GM12891 (cell line): ENCODE measurements at regions not wholly inside any gene's neighbourhood (a gene's known extent, or its start where the extent isn't known, plus 50 kb on each side); places are given as distances from the start of the nearest gene placed in this dataset.

Experiments
- DNase-seq: peaks from one replicate; pipeline ENCODE4 v3.0.0; 2011; ENCODE audit warnings: low spot score; ENCODE audit not compliant: insufficient read length
- FAIRE-seq: peaks from 2 replicates; lab custom pipeline; 2011; peaks lifted over from hg19 to GRCh38; lab: Jason Lieb, UNC
- PAX5 ChIP-seq: IDR thresholded peaks from 2 replicates; pipeline ENCODE4 v1.6.1; 2011; ENCODE audit warnings: low read length, moderate library complexity, mild to moderate bottlenecking; ENCODE audit not compliant: insufficient read depth, severe bottlenecking
- POLR2A ChIP-seq: IDR thresholded peaks from 2 replicates; pipeline ENCODE4 v1.6.1; 2011; ENCODE audit warnings: low read depth, low read length, control low read depth
- POLR2AphosphoS5 ChIP-seq: IDR thresholded peaks from 2 replicates; pipeline ENCODE4 v1.6.1; 2011; ENCODE audit warnings: low read depth, low read length, control low read depth
- POU2F2 ChIP-seq: IDR thresholded peaks from 2 replicates; pipeline ENCODE4 v1.6.1; 2011; ENCODE audit warnings: low read depth, mild to moderate bottlenecking, control low read depth, low read length, moderate library complexity
- SPI1 ChIP-seq: IDR thresholded peaks from 2 replicates; pipeline ENCODE4 v1.6.1; 2011; ENCODE audit warnings: low read depth, low read length, control low read depth
- TAF1 ChIP-seq: IDR thresholded peaks from 2 replicates; pipeline ENCODE4 v1.6.1; 2011; ENCODE audit warnings: low read depth, low read length, control low read depth

- FAIRE-seq (no peak), DNase-seq (no peak)
- TF ChIP-seq SPI1 (no peak), PAX5 (no peak), POLR2AphosphoS5 (no peak), TAF1 (no peak), POU2F2 (no peak), POLR2A (no peak)
These were observed 89.3 kb upstream of the SLC22A23 start for GRCh38 chr6:3546121-3546520.

DNA sequence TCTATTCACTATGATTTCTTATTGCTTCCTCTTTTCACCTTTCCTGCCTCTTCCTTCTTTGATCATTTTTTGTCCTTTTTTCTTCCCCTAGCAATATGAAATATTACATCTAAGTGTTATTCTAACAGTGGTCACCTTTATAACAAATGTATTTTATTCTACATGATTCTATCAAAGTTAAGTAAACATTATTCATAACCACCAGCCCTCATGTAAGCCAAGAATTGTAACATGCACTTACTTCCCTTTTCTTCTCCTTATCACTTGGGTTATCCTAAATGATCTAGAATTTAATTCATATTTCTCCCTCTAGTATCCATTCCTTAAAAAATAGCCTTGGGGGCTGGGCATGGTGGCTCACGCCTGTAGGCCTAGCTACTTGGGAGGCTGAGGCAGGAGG, 88.3 kb upstream of the SLC22A23 start:
- FAIRE-seq (no peak), DNase-seq (no peak)
- TF ChIP-seq PAX5 (no peak), POLR2A (no peak), POLR2AphosphoS5 (no peak), TAF1 (no peak)

- FAIRE-seq (no peak), DNase-seq (no peak)
- no peak for TF ChIP-seq PAX5
- no peak for TF ChIP-seq POLR2A
- TF ChIP-seq POU2F2: no peak
- TF ChIP-seq POLR2AphosphoS5: no peak
- no peak for TF ChIP-seq TAF1
- no peak for TF ChIP-seq SPI1
These were observed 85.3 kb upstream of the SLC22A23 start for GRCh38 chr6:3542032-3542640.

DNA sequence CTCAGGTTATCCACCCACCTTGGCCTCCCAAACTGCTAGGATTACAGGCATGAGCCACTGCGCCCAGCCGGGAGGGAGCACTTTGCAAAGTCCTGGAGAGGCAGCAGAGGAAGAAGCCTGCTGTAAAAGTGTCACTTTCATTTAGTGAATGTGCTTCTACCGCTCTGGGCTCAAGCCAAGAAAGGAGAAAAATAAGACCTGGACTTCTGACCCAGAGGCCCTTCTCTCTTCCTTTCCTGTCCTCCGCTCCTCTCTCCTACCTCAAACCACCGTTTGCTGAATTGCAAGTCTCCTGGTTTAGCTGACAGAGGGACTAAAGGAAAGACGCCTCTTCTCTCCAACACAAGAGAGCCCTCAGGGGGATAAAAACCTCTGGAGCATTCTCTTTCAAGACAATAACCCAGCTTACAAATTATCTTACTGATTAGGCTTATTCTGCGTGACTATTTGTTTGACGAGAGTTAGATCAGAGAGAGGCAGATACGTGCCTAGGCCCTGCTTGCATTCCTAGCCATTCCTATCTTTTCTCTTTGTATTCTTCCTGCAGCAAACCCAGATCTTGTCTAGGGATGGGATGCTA, 84.2 kb upstream of the SLC22A23 start:
- TF ChIP-seq PAX5 (no peak), POU2F2 (no peak), TAF1 (no peak), POLR2AphosphoS5 (no peak), POLR2A (no peak), SPI1 (no peak)
- DNase-seq (no peak), FAIRE-seq (no peak)

- FAIRE-seq: no peak
These were observed 83.5 kb upstream of the SLC22A23 start for GRCh38 chr6:3540253-3540820.

GRCh38 chr6:3538536-3538935, 81.7 kb upstream of the SLC22A23 start:
- no peak for DNase-seq
- FAIRE-seq: no peak
- TF ChIP-seq POLR2A (no peak), POLR2AphosphoS5 (no peak), PAX5 (no peak), SPI1 (no peak), POU2F2 (no peak), TAF1 (no peak)

More at GRCh38 chr6:3540253-3540820, 83.5 kb upstream of the SLC22A23 start:
- DNase-seq: no peak
- TF ChIP-seq POU2F2 (no peak), TAF1 (no peak), POLR2A (no peak), POLR2AphosphoS5 (no peak), PAX5 (no peak)

DNA sequence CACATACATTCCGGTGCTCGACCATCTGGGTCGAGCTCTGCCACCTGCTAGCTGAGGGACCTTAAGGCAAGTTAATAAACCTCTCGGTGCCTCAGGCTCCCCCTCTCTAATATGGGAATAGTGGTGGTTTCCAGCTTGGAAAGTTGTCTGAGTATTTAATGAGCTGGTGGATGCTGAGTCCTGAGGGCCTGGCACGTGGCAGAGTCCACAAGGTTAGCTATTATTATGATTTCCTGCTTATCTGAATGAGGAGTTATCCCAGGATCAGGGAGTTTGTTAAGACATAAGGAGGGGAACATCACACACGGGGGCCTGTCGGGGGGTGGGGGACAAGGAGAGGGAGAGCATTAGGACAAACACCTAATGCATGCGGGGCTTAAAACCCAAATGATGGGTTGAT, 80.1 kb upstream of the SLC22A23 start:
- no peak for DNase-seq
- FAIRE-seq: no peak
- TF ChIP-seq TAF1: no peak
- no peak for TF ChIP-seq SPI1
- no peak for TF ChIP-seq POU2F2

DNA sequence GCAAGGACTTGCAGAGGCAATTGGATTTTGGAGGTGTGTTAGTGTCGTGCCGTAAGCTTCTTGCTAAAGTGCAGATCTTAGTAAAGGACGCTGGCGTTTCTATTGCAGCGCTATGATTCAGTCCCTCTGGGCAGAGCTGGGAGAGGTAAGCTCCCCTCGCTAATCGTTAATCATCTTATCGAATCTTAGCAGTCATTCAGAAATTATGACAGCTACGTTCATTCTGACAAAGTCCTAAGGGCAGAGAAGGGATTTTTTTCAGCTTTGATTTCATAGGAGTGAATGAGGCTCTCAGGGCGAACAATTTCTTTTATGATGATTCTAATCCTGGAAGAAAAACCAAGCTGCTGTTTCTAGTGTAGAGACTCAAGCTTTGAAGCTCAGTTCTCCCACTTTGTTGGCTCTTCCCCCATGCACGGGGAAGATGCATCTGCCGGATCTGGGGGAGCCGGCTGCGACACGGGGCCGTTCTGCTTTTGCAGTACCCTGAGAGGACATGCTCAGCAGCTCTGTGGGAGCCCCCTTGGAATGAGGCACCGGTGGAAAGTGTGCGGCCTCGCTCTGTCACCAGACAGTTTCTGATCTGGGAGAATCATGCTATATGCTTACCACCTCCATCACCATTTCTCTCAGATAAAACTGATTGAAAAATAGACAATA, 79.1 kb upstream of the SLC22A23 start:
- FAIRE-seq: no peak
- TF ChIP-seq PAX5: no peak
- no peak for DNase-seq

- no peak for FAIRE-seq
These were observed 78.4 kb upstream of the SLC22A23 start for GRCh38 chr6:3535033-3535775.

More at GRCh38 chr6:3535033-3535775, 78.4 kb upstream of the SLC22A23 start:
- no peak for DNase-seq
- TF ChIP-seq POU2F2: no peak
- no peak for TF ChIP-seq POLR2AphosphoS5
- TF ChIP-seq POLR2A: no peak
- no peak for TF ChIP-seq SPI1
- TF ChIP-seq PAX5: no peak
- TF ChIP-seq TAF1: no peak
